ENCODE measurements at regions not wholly inside any gene's neighbourhood (a gene's known extent, or its start where the extent isn't known, plus 50 kb on each side); places are given as distances from the start of the nearest gene placed in this dataset.

- Histone ChIP-seq H3K9me3 (ENCODE audit: low read length) (no peaks in the 10 kb centered on the region), H3K27ac (ENCODE audit: low read depth, low read length, poor library complexity, severe bottlenecking) (no peak overlapping the region), H3K4me1 (ENCODE audit: insufficient read depth, low read length, poor library complexity, severe bottlenecking) (no peaks in the 10 kb centered on the region), H3K36me3 (ENCODE audit: insufficient read depth, low read length) (no peaks in the 10 kb centered on the region), H3K79me2 (ENCODE audit: insufficient read depth, low read depth, low read length) (no peaks in the 10 kb centered on the region), H2AFZ (ENCODE audit: low read length) (no peak overlapping the region), H4K20me1 (ENCODE audit: insufficient read depth, low read length) (no peaks in the 10 kb centered on the region), H3K4me3 (ENCODE audit: low read depth, low read length, poor library complexity, severe bottlenecking) (no peak overlapping the region), H3K4me2 (ENCODE audit: low read length) (no peak overlapping the region), H3K9me2 (ENCODE audit: insufficient read depth, low read length) (no peaks in the 10 kb centered on the region)
- intact Hi-C loops (cut with micrococcal nuclease; ENCODE audit: unreplicated experiment), result no loop called here
- ChIA-PET POLR2A (no interaction called here), CTCF (ENCODE audit: unreplicated experiment) (no interaction called here)
- no TSS peak for BruUV-seq (replicated peaks)
- DNase-seq (ENCODE audit: low spot score), result no peak
- TF ChIP-seq EZH2phosphoT487 (IDR thresholded peaks at IDR 0.05; ENCODE audit: borderline replicate concordance, low read depth, low read length), result no peak
- no peak for TF ChIP-seq CTCF (conservative IDR thresholded peaks at IDR 0.05; ENCODE audit: low read length)
These were observed 357.2 kb downstream of the MTRR start for GRCh38 chr5:8226148-8226547.

- ChIA-PET CTCF (ENCODE audit: unreplicated experiment) (no interaction called here), POLR2A (no interaction called here)
- no peak for TF ChIP-seq EZH2phosphoT487 (IDR thresholded peaks at IDR 0.05; ENCODE audit: borderline replicate concordance, low read depth, low read length)
- no peak for TF ChIP-seq CTCF (conservative IDR thresholded peaks at IDR 0.05; ENCODE audit: low read length)
- no peaks in the 10 kb centered on the region for H3K9me2 ChIP-seq (ENCODE audit: insufficient read depth, low read length)
- no TSS peak for BruUV-seq (replicated peaks)
- no peak overlapping the region for H3K27ac ChIP-seq (ENCODE audit: low read depth, low read length, poor library complexity, severe bottlenecking)
- no peak overlapping the region for H2AFZ ChIP-seq (ENCODE audit: low read length)
- no peak for DNase-seq (ENCODE audit: low spot score)
- no peak overlapping the region for H3K4me3 ChIP-seq (ENCODE audit: low read depth, low read length, poor library complexity, severe bottlenecking)
- H3K36me3 ChIP-seq (ENCODE audit: insufficient read depth, low read length), result no peaks in the 10 kb centered on the region
- no peak overlapping the region for H3K4me2 ChIP-seq (ENCODE audit: low read length)
- no peaks in the 10 kb centered on the region for H3K4me1 ChIP-seq (ENCODE audit: insufficient read depth, low read length, poor library complexity, severe bottlenecking)
- H3K9me3 ChIP-seq (ENCODE audit: low read length), result no peaks in the 10 kb centered on the region
- H3K79me2 ChIP-seq (ENCODE audit: insufficient read depth, low read depth, low read length), result no peaks in the 10 kb centered on the region
- intact Hi-C loops (cut with micrococcal nuclease; ENCODE audit: unreplicated experiment), result no loop called here
- no peaks in the 10 kb centered on the region for H4K20me1 ChIP-seq (ENCODE audit: insufficient read depth, low read length)
These were observed 358.2 kb downstream of the MTRR start for GRCh38 chr5:8227112-8227511.

GRCh38 chr5:8229551-8229950 is 360.6 kb downstream of the MTRR start:
- H3K4me2 ChIP-seq (ENCODE audit: low read length), result no peak overlapping the region
- no peak overlapping the region for H2AFZ ChIP-seq (ENCODE audit: low read length)
- H3K4me3 ChIP-seq (ENCODE audit: low read depth, low read length, poor library complexity, severe bottlenecking), result no peak overlapping the region
- ChIA-PET CTCF (ENCODE audit: unreplicated experiment) (no interaction called here), POLR2A (no interaction called here)
- H4K20me1 ChIP-seq (ENCODE audit: insufficient read depth, low read length), result no peaks in the 10 kb centered on the region
- H3K4me1 ChIP-seq (ENCODE audit: insufficient read depth, low read length, poor library complexity, severe bottlenecking), result no peaks in the 10 kb centered on the region
- no peak for TF ChIP-seq EZH2phosphoT487 (IDR thresholded peaks at IDR 0.05; ENCODE audit: borderline replicate concordance, low read depth, low read length)
- BruUV-seq (replicated peaks), result no TSS peak
- no peak for DNase-seq (ENCODE audit: low spot score)
- H3K9me3 ChIP-seq (ENCODE audit: low read length), result no peaks in the 10 kb centered on the region
- intact Hi-C loops (cut with micrococcal nuclease; ENCODE audit: unreplicated experiment), result no loop called here
- no peaks in the 10 kb centered on the region for H3K36me3 ChIP-seq (ENCODE audit: insufficient read depth, low read length)
- H3K79me2 ChIP-seq (ENCODE audit: insufficient read depth, low read depth, low read length), result no peaks in the 10 kb centered on the region
- H3K27ac ChIP-seq (ENCODE audit: low read depth, low read length, poor library complexity, severe bottlenecking), result no peak overlapping the region
- H3K9me2 ChIP-seq (ENCODE audit: insufficient read depth, low read length), result no peaks in the 10 kb centered on the region
